Transverse colon (tissue), 4 donors: ENCODE measurements at regions not wholly inside any gene's neighbourhood (a gene's known extent, or its start where the extent isn't known, plus 50 kb on each side); places are given as distances from the start of the nearest gene placed in this dataset.
"Not testable (repeated sequence)": the region's sequence is repeated elsewhere in the genome, so short reads cannot be mapped to it uniquely, and the experiment has no call there.

Experiments
- DNase-seq: peaks from one replicate; pipeline ENCODE4 v3.0.0-alpha.2; 2019
- H3K27ac ChIP-seq, 4 donors: fragments of 200-600 bp; sonication (generic); 2 replicates each; pipeline ENCODE4 v1.5.1; 2016 to 2018; ENCODE audit warnings: inconsistent platforms in 4 of 4
- H3K27me3 ChIP-seq: fragments of 200-600 bp; sonication (generic); 2 replicates; pipeline ENCODE4 v1.5.1; 2017; ENCODE audit warnings: inconsistent platforms
- H3K36me3 ChIP-seq, 4 donors: fragments of 200-600 bp; sonication (generic); 2 replicates each; pipeline ENCODE4 v1.5.1; 2017 to 2019; ENCODE audit warnings: inconsistent platforms in 4 of 4
- H3K4me1 ChIP-seq, 4 donors: fragments of 200-600 bp; sonication (generic); 2 replicates each; pipeline ENCODE4 v1.5.1; 2017 to 2020; ENCODE audit warnings: inconsistent platforms in 4 of 4
- H3K4me3 ChIP-seq, 4 donors: fragments of 200-600 bp; sonication (generic); 1 replicate in 1 of 4; 2 replicates in 3 of 4; pipeline versions ENCODE4 v1.5.1 to v1.6.1; 2017 to 2019; ENCODE audit warnings: inconsistent platforms in 4 of 4
- H3K9me3 ChIP-seq, 2 donors: fragments of 200-600 bp; sonication (generic); 2 replicates each; pipeline ENCODE4 v1.5.1; 2017 to 2019; ENCODE audit warnings: inconsistent platforms in 2 of 2
- EP300 ChIP-seq: sonication (generic); formaldehyde crosslinking; IDR thresholded peaks from one replicate; pipeline ENCODE4 v1.6.1; 2017; ENCODE audit warnings: antibody characterized with exemption, low read depth
- POLR2A ChIP-seq: fragments of 450-650 bp; IDR thresholded peaks from one replicate; pipeline ENCODE4 v1.6.1; 2016; ENCODE audit warnings: antibody characterized with exemption, mild to moderate bottlenecking, moderate library complexity
- POLR2AphosphoS5 ChIP-seq, 3 donors: sonication (generic); formaldehyde crosslinking; IDR thresholded peaks; one replicate each; pipeline ENCODE4 v1.6.1; 2016; ENCODE audit warnings: antibody characterized with exemption in 3 of 3
- WGBS, 2 donors: methylation state at CpG; one replicate each; pipeline ENCODE4 v1.1.5; 2018; ENCODE audit warnings: low coverage in 1 of 2; 5-methylcytosine and 5-hydroxymethylcytosine counted together
- in situ Hi-C, 4 donors: fragments of 200-750 bp; cut with MboI; loops; one replicate each; pipeline versions ENCODE4 v1.15.0 to v1.15.1; 2017; ENCODE audit warnings: low sequenced_read_pairs in 3 of 4, low pct_ligation_motif_present in 1 of 4, low pct_unique_long_range_greater_than_20kb in 1 of 4
- intact Hi-C: fragments of 100-400 bp; cut with DNase I; formaldehyde crosslinking; loops from one replicate; pipeline ENCODE4 v1.15.1; 2023; ENCODE audit warnings: low total_unique reads
- TF ChIP-seq, protein P1 (sequence below), 5 experiments: fragments of 200-600 bp in 3 of 5; fragments of 450-650 bp in 2 of 5; sonication (generic) in 3 of 5; IDR thresholded peaks; 1 replicate in 2 of 5; 2 replicates in 3 of 5; pipeline ENCODE4 v1.5.1; 2016 to 2017; ENCODE audit warnings: antibody characterized with exemption in 5 of 5, inconsistent platforms in 3 of 5, mild to moderate bottlenecking in 2 of 5, moderate library complexity in 1 of 5

DNA sequence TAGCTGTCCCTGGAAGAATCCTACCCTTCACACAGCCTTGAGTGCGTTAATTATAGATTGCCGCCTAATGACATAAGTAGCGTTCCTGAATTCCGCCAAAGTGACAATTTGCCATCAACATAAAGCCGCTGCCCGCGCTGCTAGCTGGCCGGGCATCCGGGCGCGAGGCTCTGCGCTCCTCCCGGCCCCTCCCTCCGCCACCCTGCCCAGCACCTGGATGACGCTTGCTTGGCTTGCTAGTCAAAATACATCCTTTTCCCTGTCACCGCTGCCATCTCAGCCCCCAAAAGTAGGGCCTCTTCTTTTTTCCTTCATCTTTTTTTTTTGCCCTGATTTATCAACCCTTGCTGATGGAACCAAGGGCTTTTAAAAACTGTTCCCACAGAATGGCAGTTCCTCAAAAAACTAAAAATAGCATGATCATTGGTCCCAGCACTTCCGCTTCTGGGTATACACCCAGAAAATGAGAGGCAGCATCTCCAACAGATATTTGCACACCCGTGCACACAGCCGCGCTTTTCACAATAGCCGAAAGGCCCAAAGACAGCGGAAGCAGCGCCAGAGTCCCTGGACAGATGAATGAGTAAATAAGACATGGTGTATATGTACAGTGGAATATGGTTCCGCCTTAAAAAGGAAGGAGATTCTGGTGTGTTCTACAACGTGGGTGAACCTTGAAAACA is 235.2 kb downstream of the BCL11B start:
- H3K4me3 ChIP-seq: no peak overlapping the region
- no peaks in the 10 kb centered on the region for H3K9me3 ChIP-seq
- 87 to 89% methylated on average over 1 to 25 of the region's 25 CpGs for WGBS, 2 donors
- H3K36me3 ChIP-seq: no peaks in the 10 kb centered on the region
- peaks cover 0 to 8% (median 0%) of the 10 kb centered on the region in 4 donors for H3K4me1 ChIP-seq
- H3K27ac ChIP-seq: peak overlapping the region; percentile 53 to 69 (median 63)
- H3K27me3 ChIP-seq: no peaks in the 10 kb centered on the region
- intact Hi-C loops (no loop called here), in situ Hi-C loops (no loop called here)
- no peak for DNase-seq
- TF ChIP-seq POLR2AphosphoS5 (IDR thresholded peaks at IDR 0.05) (no peak), POLR2A (no peak), EP300 (no peak)
- TF ChIP-seq, protein P1, sequence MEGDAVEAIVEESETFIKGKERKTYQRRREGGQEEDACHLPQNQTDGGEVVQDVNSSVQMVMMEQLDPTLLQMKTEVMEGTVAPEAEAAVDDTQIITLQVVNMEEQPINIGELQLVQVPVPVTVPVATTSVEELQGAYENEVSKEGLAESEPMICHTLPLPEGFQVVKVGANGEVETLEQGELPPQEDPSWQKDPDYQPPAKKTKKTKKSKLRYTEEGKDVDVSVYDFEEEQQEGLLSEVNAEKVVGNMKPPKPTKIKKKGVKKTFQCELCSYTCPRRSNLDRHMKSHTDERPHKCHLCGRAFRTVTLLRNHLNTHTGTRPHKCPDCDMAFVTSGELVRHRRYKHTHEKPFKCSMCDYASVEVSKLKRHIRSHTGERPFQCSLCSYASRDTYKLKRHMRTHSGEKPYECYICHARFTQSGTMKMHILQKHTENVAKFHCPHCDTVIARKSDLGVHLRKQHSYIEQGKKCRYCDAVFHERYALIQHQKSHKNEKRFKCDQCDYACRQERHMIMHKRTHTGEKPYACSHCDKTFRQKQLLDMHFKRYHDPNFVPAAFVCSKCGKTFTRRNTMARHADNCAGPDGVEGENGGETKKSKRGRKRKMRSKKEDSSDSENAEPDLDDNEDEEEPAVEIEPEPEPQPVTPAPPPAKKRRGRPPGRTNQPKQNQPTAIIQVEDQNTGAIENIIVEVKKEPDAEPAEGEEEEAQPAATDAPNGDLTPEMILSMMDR (IDR thresholded peaks at IDR 0.05): no peak

DNA sequence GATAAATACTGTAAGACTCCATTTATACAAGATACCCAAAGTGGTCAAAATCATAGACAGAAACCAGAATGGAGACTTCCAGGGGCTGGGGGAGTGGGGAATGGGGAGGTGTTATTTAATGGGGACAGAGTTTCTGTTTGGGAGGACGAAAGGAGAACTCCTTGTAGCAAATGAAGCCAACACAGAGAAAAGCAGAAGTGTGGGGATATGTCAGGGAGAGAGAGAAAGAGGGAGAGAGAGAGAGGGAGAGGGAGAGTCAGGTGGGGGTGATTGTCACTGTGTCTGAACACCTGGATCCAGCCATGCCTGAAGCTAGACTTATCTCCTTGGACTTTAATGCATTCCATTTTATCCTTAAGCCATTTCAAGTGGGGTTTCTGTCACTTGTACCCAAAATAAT is 234.7 kb downstream of the BCL11B start:
- H3K36me3 ChIP-seq, in situ Hi-C loops, H3K27ac ChIP-seq, H3K9me3 ChIP-seq, DNase-seq, H3K4me1 ChIP-seq, H3K4me3 ChIP-seq, H3K27me3 ChIP-seq, intact Hi-C loops: not testable (repeated sequence)
- WGBS, 2 donors: 71 to 86% methylated on average over 1 of the region's 1 CpG

DNA sequence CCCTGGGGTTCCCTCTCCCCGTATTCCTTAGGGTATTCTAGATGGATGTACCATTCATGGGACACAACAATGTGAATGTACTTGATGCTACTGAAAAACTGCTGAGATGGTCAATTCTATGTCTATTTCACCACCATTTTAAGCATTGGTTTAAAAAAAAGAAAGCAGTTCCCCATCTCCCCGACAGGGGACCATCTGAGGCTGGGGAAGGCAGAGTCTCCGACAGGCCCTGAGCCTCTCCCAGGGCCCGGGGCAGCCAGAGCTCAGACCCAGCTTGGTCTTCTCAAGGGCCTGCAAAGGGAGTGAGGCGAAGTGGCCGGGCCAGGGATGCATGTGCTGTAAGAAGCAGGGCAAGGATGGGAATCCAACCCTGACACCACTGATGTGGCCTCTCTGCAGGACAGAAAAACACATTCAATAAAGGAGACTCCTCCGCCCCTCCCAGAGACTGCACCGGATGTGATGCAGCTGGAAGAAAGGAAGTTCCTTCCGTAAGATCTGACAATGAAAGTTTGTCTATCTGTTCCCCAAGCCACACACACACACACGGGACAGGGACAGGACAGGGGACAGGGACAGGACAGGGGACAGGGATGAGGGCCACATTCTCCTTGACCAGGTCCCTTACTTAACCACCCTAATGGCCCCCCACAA is 234.1 kb downstream of the BCL11B start:
- H3K36me3 ChIP-seq: no peaks in the 10 kb centered on the region
- no peak for TF ChIP-seq POLR2AphosphoS5 (IDR thresholded peaks at IDR 0.05)
- TF ChIP-seq, protein P1 (IDR thresholded peaks at IDR 0.05): no peak
- TF ChIP-seq POLR2A: no peak
- TF ChIP-seq EP300: no peak
- H3K27ac ChIP-seq: no peak overlapping the region
- 74 to 83% methylated on average over 1 to 10 of the region's 10 CpGs for WGBS, 2 donors
- no peaks in the 10 kb centered on the region for H3K27me3 ChIP-seq
- H3K9me3 ChIP-seq: no peaks in the 10 kb centered on the region
- peaks cover 0 to 8% (median 0%) of the 10 kb centered on the region in 4 donors for H3K4me1 ChIP-seq
- in situ Hi-C loops (no loop called here), intact Hi-C loops (no loop called here)
- DNase-seq: no peak
- no peak overlapping the region for H3K4me3 ChIP-seq

DNA sequence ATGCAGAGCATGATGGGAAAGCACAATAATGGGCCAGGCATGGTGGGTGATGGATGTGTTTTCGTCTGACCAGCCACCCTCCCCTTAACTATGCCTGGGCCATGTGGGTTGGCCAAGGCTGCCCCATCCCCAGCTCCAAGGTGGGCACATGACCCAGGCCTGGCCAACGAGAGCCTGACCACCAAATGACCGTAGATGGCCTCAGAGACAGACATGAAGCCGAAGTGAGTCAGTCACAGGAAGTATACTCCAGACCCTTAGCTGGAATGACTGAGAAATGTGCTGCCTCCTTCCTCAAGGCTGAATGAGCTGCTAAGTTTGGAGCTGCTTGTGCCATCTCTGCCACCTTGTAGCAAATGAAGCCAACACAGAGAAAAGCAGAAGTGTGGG is 233.6 kb downstream of the BCL11B start:
- Histone ChIP-seq H3K9me3 (no peaks in the 10 kb centered on the region), H3K27ac (no peak overlapping the region), H3K4me1 (peaks cover 0 to 8% (median 0%) of the 10 kb centered on the region in 4 donors), H3K27me3 (no peaks in the 10 kb centered on the region), H3K36me3 (no peaks in the 10 kb centered on the region), H3K4me3 (no peak overlapping the region)
- intact Hi-C loops: no loop called here
- WGBS, 2 donors: 76% methylated on average over 4 of the region's 4 CpGs; no CpG with 5 or more reads in 1 of the 2 donors
- no peak for TF ChIP-seq POLR2A
- TF ChIP-seq EP300: no peak
- TF ChIP-seq, protein P1 (IDR thresholded peaks at IDR 0.05): no peak
- TF ChIP-seq POLR2AphosphoS5 (IDR thresholded peaks at IDR 0.05): no peak
- no peak for DNase-seq
- in situ Hi-C loops: no loop called here
